GM21529 (cell line): ENCODE measurements at regions not wholly inside any gene's neighbourhood (a gene's known extent, or its start where the extent isn't known, plus 50 kb on each side); places are given as distances from the start of the nearest gene placed in this dataset.
A peak's percentile ranks its signal among the peaks of the same experiment; 100 is the strongest.

Experiments
- ATAC-seq: cut with Tn5 transposase; IDR thresholded peaks from one replicate; pipeline ENCODE4 v1.9.1; 2021; ENCODE audit not compliant: unreplicated experiment

DNA sequence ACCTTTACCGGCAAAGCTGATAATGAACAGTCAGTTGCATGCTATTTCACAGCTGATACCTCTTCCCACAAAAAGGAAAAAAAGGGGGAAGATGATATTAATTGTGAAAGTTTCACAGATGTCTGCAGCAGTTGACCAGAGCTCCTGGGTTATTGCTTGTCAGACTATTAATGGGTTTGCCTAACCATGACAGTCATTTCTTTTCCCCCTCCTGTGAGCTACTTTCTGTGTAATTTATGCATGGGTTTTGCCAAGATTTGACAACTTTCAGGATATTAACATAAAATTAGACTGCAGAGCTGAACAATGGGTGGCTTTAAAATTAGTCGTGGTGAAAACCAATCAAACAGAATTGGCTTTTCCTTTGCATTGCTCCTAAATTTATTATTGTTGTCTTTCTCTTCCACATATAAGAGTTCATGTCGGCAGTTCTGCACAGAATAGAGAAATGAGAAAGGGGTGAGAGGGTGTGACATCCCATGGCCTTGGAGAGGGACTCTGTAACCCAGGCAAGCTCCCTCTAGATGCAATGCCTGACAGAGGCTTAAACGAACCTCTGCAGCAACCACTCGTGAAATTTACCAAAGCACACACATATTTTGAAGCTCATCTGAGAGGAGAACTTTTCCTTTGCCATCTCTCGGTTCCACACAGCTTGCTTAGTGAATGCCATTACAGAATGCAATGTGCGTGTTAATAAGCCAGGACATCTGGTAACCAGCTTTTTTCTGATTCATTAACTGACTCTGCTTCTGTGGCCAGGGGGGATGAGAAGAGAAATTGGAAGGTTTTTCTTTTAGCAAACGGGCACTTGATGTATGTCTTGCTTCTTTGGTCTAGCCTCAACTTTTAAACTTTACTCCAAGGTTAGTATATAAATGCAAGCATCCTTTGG is 82.2 kb upstream of the ITGA4 start:
- ATAC-seq = peak; percentile 74

DNA sequence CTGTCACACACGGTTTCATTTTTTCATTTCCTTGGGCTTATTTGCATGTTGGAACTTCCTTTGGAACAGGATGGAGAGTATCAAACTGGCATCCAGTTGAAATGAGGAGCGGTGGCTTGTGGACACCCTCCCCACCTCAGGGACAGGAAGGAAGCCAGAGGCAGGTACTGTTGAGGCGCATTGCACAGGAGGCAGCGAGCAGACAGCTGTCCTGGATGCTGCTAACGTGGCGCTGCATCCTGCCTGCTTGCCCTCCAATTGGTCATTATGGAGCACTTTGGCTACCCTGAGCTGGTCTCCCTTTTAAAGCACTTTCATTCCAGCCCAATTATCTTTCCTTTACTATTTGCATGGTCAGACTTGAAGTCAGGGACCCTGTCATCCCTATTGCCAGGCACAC is 80.7 kb upstream of the ITGA4 start:
- no peak for ATAC-seq

DNA sequence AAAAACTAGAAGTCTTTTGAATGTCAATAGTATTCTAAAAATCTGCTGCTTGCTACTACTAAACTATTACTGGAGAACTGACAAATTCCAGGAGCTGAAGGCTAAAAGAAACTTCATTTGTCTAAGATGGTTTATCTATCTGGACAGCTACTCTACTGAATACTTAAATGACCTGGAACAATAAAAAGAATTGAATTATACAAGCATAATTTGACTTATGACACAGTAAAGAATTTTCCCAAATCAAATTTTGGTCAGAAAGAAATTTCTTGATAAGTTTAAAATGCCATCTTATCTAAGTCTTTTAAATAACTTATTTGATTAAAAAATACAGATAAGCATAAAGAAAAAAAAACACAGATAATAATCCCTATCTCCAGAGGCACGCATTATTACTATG is 80.2 kb upstream of the ITGA4 start:
- ATAC-seq = no peak

DNA sequence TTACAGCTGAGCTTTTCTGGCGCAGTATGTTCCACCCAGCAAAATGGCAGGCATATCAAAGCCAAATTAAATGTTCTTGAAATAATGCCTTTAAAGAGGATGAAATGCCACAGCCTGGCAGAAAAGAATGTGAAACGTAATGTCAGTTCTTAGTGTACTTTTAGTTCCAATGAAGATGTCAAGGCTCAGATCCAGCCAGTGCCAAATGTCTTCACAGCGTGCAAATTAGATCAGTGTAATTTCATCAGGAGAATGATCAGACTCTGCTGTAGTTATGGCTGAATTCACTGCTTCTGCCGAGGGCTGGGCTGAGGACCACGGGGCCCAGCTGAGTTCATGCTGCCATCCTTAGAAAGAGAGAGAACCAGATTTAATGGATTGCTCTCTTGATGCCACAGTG is 78.7 kb upstream of the ITGA4 start:
- no peak for ATAC-seq

DNA sequence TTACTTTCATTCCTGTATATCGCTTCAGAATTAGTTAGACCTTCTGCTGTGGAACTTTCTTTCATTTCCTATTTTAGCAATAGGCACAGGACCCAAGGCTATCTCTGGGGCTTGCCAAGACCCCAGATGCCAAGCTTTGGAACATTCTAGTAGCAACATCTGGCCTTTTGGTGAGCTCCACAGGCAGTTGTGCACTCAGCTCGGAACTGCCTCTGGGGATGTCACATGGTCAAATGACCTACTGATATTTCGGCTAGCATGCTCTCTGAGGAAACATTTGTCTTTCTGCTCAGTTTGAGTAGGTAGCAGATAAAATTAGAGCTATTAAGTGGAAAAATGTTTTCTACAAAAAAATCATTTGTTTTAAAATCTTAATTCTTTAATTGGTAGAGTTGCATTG is 76.6 kb upstream of the ITGA4 start:
- ATAC-seq = no peak

DNA sequence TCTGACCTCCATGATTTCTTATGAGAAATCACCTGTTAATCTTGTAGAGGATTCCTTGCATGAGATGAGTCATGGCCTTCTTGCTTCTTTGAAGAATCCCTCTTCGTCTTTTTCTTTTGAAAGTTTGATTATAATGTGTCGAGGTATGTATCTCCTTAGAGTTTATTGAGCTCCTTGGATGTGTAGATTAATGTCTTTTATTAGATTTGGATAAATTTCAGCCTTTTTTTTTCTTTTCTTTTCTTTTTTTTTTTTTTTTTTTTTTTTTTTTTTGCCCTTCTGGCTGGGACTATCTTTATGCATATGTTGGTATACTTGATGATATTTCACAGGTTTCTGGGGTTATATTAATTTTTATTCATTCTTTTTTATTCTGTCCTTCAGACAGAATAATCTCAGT is 72.3 kb upstream of the ITGA4 start:
- ATAC-seq = no peak

DNA sequence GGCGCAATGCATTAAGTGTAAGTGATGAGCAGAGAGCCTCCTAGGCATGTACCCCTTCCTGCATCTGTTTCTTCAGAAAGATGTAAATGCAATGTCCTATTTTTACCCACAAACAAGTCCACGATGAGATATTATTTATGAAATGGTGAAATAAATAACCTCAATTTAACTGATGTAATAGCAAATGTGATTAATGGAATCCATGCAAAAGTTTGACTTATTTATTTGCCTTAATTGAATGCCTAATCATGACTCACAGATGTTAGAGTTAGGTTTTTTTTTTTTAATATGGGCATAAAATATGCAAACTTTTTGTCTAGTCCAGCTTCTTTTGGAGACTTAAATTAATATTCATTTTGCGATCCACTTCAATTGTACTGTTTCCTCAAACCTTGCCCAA is 67.7 kb upstream of the ITGA4 start:
- no peak for ATAC-seq

DNA sequence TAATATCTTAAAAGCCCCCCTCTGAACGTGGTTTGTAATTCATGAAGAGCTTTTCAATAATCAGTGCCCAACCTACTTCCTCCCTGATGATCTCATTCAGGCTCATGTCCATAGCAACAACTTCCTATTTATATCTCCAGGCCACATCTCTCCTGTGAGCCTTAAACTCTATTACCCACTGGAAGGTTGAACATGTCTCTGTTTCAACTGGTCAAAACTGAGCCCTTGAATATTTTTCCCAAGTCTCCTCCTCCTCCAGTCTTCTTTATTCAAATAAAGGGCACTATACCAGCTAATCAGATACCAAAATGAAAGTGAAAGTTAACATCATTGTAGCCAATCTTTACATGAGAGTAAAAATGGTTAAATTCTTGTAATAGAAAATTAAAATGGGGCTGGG is 63.7 kb upstream of the ITGA4 start:
- peak; percentile 63 for ATAC-seq

DNA sequence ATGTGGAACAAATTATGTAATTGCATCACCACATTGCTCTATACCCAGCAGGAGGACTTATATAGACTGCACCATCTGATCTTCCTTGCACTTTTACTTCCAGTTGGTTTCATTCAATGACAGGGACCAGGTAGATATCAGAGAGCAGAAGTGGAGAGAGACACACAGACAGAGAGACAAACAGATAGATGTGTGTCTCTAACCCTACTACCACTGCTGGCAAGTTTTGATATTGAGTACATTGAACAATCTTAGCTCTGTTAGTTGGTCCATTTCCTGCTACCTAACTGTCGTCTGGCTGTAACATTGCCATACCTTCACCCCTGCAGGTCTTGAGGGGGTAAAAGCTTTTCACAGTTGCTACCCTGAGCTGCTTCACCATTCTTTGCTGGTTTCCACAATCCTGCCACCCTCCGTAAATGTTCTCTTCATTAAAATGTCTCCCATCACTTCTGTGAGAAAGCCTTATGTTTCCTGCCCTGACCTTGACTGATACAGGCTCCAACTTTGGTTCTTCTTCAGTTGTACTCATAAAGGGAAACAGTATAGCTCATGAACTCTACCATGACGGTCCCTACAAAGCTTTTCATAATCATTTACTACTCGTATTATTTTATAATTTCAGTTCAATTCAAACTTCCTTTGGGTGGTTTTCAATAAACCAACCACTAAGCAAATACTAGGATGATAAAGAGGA is 62.3 kb upstream of the ITGA4 start:
- no peak for ATAC-seq

DNA sequence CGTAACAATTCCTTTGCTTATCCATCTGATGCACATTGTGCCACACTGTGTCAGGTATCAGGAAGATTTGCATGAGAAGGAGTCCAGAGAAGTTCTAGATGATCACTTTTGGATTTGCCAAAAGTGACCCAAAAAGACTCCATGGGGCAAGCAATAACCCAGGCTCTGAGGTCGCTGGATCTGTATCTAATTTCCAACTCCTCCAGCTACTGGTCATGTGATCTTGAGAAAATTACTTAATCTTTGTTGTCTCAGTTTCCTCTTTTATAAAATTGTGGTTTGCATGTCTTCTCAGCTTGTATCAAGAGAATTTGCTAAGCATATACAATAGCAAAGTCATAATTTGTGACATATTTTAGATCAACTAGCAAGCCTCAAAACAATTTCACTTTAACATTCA is 61.3 kb upstream of the ITGA4 start:
- no peak for ATAC-seq

DNA sequence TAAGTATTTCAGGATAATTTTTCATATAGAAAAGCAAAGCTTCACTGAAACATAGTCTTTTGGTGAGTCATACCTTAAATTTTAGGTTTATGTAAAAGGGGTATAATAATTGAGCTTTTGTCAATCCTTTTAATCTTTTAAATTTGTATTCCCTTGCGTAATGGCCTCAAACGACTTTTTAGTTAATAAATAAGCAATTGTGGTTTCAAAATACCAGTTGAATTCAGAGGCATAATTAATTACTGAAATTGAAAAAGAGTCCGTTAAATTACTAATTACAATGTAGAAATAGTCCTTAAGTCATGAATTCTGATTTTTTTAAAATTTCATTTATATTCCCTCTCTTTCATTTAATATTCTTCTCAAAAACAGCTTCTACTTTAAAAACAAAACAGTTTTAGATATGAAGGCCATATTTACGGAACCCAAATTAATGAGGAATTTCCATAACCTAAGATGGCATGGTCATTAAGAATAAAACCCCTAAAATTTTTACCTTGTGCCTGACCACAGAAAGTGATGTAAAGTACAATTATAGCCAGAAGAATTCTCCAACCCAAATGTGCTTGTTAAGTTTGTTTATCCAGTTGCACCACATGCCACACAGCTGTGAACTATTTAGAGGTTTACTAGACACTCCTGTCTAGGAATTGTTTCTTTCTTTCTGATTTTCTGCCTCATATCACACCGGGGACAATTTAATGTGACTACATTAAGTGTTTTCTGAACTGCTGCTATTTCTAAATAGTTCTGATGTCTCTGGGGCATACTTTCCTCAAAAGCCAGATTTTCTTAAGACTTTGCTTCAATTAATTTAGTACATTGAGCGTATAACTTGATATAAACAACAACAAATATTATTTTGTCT is 60.7 kb upstream of the ITGA4 start:
- ATAC-seq = no peak

DNA sequence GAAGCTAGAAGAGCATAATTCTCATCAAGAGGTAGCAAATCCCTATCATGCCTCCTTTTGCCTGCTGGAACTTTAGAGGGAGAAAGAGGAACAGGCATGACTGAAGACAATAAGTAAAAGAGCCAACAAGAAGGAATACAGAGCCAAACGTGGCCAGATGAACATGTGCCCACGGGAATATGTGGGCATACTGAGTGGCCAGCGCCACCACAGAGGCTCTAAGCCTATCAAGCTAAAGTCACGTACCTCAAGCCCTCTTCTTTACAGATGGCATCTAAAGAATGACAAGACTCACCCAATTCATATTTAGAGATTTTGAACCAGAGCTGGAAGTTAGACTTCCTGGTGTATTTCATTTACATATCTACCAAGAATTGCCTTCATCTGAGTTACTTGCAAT is 59.9 kb upstream of the ITGA4 start:
- ATAC-seq = no peak

DNA sequence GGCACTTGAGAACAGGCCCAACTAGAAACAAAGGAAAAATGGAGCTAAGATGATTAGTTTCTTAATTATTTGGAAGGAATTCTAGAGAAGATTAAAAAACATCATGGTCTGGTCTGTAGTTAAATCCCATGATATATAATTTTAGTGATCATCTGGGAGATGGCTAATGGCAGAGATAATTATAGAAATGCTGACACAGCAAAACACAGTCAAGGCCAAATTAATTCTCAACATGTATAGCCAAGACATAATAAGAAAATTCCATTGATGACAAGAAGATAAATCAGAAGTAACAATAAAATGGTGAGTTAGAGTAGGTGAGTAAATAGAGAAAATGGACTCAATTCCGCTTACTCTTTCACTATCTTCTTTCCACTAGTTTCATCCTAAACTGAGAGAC is 59.2 kb upstream of the ITGA4 start:
- no peak for ATAC-seq

DNA sequence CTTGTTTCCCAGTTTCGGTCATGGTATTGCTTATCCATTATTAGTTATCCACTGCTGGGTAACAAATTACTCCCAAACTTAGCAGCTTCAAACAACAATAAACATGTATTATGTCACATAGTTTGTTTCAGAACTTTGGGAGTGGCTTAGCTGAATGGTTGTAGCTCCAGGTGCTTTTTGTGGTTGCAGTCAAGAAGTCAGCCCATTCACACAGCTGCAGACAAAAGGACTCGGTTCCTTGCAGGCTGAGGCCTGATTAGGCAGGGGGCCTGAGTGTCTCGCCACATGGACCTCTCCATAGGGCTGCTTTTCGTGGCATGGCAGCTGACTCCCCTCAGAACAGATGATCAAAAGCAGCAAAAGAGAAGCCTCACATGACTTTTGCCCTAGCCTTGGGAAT is 58.2 kb upstream of the ITGA4 start:
- ATAC-seq = no peak

DNA sequence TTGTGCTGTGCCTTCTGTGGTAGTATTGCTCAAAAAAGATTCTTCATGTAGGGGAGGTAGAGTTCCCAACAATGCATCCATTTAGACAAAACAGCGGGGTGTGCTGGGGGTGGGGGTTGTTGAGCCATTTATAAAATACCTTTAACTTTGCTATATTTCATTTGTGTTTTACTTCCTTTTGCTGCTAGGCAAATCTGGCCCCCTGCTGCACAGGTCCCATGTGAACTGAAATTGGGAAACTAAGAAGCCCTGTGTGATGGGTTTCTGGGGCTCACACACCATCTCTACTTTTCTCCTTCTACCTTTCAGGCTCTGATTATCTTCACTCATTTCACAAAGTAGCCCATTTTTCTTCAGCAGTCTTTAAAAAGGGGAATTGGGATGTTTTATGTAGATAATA is 52.7 kb upstream of the ITGA4 start:
- ATAC-seq = peak; percentile 49

DNA sequence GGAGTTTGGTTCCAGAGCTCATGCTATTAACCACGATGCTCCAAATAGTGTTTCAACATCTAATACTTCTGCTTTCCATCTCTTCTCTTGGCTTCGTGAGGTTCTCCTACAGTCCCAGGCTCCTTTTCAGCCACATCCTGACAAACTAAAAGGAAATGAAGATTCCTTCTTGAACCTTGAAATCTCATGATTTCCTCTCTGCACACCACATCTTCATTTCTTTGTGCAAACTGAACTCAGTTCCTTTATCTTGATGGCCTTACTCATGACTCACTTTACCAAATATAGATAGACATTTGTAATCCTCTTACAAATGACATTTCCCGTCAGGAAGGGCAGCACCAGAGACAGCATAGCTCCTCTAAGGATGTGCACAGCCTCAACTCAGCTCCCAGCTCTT is 50.0 kb upstream of the ITGA4 start:
- ATAC-seq = no peak
